GM18861 (cell line): ENCODE measurements at regions not wholly inside any gene's neighbourhood (a gene's known extent, or its start where the extent isn't known, plus 50 kb on each side); places are given as distances from the start of the nearest gene placed in this dataset.
"Not testable (repeated sequence)": the region's sequence is repeated elsewhere in the genome, so short reads cannot be mapped to it uniquely, and the experiment has no call there.

ENCODE experiments used
- ATAC-seq: cut with Tn5 transposase; IDR thresholded peaks from one replicate; pipeline ENCODE4 v1.9.1; 2021; ENCODE audit not compliant: unreplicated experiment

GRCh38 chr4:23117826-23118225, 425.1 kb downstream of the GBA3 start:
- no peak for ATAC-seq

DNA sequence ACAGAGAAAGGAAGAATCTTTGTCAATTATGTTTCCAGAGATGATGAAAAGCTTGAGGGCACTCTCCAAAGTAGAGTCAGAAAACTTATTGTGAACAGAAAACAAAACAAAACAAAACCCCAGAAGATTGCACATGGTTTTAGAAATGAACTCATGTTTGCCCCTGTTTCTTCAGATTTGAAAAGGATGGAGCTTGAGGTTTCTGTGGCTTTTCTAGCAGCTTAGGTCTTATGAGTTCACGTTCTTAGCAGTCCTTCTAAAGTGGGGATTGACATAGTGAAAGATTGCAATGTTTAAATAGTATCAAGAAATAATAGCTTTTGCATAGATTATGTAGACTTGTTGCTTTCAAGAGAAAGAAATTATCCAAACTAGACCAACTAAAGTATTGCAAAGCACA, 421.8 kb downstream of the GBA3 start:
- ATAC-seq = no peak

- no peak for ATAC-seq
Observed at GRCh38 chr4:23113104-23113503, 420.4 kb downstream of the GBA3 start.

GRCh38 chr4:23106516-23106915, 413.8 kb downstream of the GBA3 start:
- ATAC-seq = no peak

GRCh38 chr4:23105759-23106370, 413.1 kb downstream of the GBA3 start:
- no peak for ATAC-seq

DNA sequence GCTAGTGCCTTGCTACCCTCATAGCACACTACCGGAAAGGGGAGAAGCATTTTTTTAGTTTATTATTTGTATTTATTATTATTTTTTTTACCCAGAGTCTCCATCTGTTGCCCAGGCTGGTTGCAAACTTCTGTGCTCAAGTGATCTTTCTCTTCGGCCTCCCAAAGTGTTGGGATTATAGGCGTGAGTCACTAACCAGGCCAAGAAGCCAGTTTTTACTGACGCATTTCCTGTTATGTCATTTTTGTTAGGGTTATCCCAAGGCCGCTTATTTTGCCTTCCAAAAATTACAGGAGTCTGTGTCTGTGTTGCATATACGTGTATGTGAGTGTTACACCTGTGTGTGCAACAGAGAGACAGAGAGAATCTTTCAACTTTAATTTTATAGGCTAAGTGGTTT, 404.5 kb downstream of the GBA3 start:
- no peak for ATAC-seq

DNA sequence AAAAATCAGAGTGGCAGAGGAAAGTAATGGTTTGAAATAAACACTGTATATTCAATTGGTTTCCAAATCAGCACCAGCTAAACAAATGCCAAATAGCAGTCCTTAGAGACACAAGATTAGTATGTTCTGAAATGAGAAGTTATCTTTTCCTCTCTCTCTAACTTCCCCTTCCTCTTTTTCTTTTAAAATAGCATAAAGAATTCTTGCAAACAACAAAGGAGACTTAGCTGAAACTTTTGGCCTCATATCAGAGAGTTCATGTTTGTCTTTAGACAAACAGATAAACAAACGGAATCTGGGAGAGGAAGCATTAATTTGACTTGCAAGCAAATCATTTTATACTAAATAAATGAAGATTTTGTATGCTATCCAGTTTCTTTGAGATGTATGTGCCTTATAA, 399.0 kb downstream of the GBA3 start:
- ATAC-seq = no peak

GRCh38 chr4:23085249-23085568, 392.5 kb downstream of the GBA3 start:
- no peak for ATAC-seq

GRCh38 chr4:23084559-23085248, 392.0 kb downstream of the GBA3 start:
- no peak for ATAC-seq

DNA sequence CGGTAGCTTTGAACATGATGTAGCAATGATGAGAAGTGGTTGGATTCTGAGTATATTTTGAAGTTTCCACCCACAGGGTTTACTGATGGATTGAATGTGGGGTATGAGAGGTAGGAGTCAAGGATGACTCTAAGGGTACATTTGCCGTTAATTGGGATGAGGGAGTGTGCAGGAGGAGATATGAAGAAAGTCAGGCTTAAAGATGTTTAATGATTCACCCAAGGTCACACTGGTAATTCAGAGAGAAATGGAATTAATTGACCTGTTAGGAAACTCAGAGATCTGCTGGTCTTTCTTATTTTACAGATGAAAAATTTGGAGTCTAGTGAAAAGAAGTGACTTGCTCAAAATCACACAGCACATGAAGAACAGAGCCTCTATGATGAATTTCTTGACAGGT, 390.7 kb downstream of the GBA3 start:
- ATAC-seq = no peak

DNA sequence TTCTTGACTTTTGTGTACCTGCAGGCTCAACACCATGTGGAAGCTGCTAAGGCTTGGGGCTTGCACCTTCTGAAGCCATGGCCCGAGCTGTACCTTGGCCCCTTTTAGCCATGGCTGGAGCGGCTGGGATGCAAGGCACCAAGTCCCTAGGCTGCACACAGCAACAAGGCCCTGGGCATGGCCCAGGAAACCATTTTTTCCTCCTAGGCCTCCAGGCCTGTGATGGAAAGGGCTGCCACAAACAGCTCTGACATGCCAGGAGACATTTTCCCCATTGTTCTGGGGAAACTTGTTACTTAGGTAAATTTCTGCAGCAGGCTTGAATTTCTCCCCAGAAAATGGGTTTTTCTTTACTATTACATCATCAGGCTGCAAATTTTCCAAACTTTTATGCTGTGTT, 387.4 kb downstream of the GBA3 start:
- ATAC-seq = not testable (repeated sequence)

GRCh38 chr4:23070848-23071570, 378.3 kb downstream of the GBA3 start:
- ATAC-seq = no peak

GRCh38 chr4:23068756-23069155, 376.0 kb downstream of the GBA3 start:
- ATAC-seq = no peak

- no peak for ATAC-seq
Observed at GRCh38 chr4:23068287-23068686, 375.6 kb downstream of the GBA3 start.

- ATAC-seq = no peak
Observed at GRCh38 chr4:23062188-23062587, 369.5 kb downstream of the GBA3 start.

- no peak for ATAC-seq
Observed at GRCh38 chr4:23061431-23061830, 368.7 kb downstream of the GBA3 start.

DNA sequence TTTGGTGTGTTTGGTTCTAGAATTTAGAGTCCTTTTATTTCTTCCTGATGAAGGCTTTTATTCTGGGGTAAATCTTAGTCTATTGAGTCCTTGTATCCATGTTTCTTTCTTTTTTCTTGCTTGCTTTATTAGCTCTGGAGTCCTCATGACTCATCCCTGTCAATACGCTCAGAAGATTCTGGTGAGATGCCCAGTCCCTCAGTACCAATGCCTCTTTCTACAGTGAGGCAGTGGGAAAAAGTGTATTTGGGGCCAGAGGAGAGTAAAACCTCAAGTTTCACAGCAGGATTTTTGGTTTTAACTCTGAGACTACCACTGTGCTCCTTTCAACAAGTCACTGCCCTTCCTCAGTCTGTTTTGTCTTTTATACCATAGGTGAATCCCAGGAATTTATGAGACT, 368.0 kb downstream of the GBA3 start:
- no peak for ATAC-seq

DNA sequence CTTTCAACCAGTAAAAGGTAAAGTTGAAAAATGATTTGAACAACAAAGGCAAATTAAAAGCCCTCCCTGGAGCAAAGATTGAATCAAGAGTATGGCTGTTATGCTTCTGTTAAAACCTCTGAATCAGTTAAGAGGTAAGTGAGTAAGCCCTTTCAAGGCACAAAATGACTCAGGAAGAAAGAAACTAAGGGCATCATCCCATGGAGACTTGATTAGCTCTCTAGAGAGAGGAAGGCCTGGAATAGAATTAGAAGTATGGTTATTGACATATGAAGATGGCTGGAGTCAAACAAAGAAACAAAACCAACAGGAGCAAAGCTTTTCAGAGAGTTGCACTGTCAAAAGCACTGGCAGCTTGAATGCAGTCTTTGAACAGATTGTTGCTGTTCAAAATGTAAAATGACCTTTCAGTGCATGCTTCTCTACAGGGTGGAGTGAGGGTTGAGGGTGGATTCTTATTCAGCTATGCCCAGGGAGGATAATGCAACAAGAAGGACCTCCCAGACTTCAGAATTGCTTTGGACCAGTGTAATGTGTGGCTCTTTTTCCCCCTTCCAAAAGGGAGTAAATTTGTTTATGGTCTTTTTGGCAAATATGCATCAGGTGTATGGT, 365.5 kb downstream of the GBA3 start:
- no peak for ATAC-seq

GRCh38 chr4:23041501-23041900, 348.8 kb downstream of the GBA3 start:
- ATAC-seq = no peak

- ATAC-seq = no peak
Observed at GRCh38 chr4:23040539-23040938, 347.8 kb downstream of the GBA3 start.

DNA sequence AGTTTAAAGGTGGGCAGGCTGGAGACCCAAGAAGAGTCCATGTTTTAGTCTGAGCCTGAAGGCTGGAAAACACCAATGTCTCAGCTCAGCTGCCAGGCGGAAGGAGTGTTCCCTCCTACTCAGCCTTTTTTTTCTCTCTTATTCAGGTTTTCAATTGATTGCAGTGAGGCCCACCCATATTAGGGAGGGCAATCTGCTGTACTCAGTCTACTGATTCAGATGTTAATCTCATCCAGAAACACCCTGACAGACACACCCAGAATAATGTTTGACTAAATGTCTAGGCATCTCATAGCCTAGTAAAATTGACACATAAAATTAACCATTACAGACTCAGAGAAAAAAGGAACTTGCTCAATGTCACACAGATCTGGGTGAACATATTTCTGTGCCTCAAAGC, 347.1 kb downstream of the GBA3 start:
- no peak for ATAC-seq
